ENCODE measurements at regions not wholly inside any gene's neighbourhood (a gene's known extent, or its start where the extent isn't known, plus 50 kb on each side); places are given as distances from the start of the nearest gene placed in this dataset.
"Not testable (repeated sequence)": the region's sequence is repeated elsewhere in the genome, so short reads cannot be mapped to it uniquely, and the experiment has no call there.

- no peaks in the 10 kb centered on the region for H3K27me3 ChIP-seq (ENCODE audit: low read depth, low read length)
- no peaks in the 10 kb centered on the region for H4K20me1 ChIP-seq (ENCODE audit: insufficient read depth, low read length)
- H3K4me1 ChIP-seq (ENCODE audit: low read length): no peaks in the 10 kb centered on the region
- no peaks in the 10 kb centered on the region for H3K36me3 ChIP-seq (replicated peaks; ENCODE audit: low read depth, low read length)
- H3K4me3 ChIP-seq (ENCODE audit: low read length): no peak overlapping the region
- no peak for TF ChIP-seq EZH2phosphoT487 (IDR thresholded peaks at IDR 0.05; ENCODE audit: low read depth)
- TF ChIP-seq CTCF (IDR thresholded peaks at IDR 0.05; ENCODE audit: low read depth, low read length): no peak
- no peak overlapping the region for H3K27ac ChIP-seq (ENCODE audit: low read length)
- no peaks in the 10 kb centered on the region for H3K79me2 ChIP-seq (ENCODE audit: low read length)
- H2AFZ ChIP-seq (ENCODE audit: low read depth, low read length): no peak overlapping the region
- no peaks in the 10 kb centered on the region for H3K9me3 ChIP-seq (ENCODE audit: insufficient read depth, low read length)
- H3K4me2 ChIP-seq (ENCODE audit: low read length): no peak overlapping the region
- no peak overlapping the region for H3K9ac ChIP-seq (ENCODE audit: low read length)
These were observed 163.7 kb downstream of the MANEA start for GRCh38 chr6:95741045-95741444.

GRCh38 chr6:95742767-95743289 lies 165.5 kb downstream of the MANEA start:
- Histone ChIP-seq H3K79me2 (ENCODE audit: low read length) (no peaks in the 10 kb centered on the region), H2AFZ (ENCODE audit: low read depth, low read length) (no peak overlapping the region), H3K4me1 (ENCODE audit: low read length) (no peaks in the 10 kb centered on the region), H3K27me3 (ENCODE audit: low read depth, low read length) (no peaks in the 10 kb centered on the region), H3K36me3 (replicated peaks; ENCODE audit: low read depth, low read length) (no peaks in the 10 kb centered on the region), H3K27ac (ENCODE audit: low read length) (no peak overlapping the region), H3K4me3 (ENCODE audit: low read length) (no peak overlapping the region), H3K9ac (ENCODE audit: low read length) (no peak overlapping the region), H3K9me3 (ENCODE audit: insufficient read depth, low read length) (no peaks in the 10 kb centered on the region), H3K4me2 (ENCODE audit: low read length) (no peak overlapping the region), H4K20me1 (ENCODE audit: insufficient read depth, low read length) (no peaks in the 10 kb centered on the region)
- TF ChIP-seq CTCF (IDR thresholded peaks at IDR 0.05; ENCODE audit: low read depth, low read length) (no peak), EZH2phosphoT487 (IDR thresholded peaks at IDR 0.05; ENCODE audit: low read depth) (no peak)

GRCh38 chr6:95743591-95743990 lies 166.3 kb downstream of the MANEA start:
- Histone ChIP-seq H3K36me3 (replicated peaks; ENCODE audit: low read depth, low read length) (no peaks in the 10 kb centered on the region), H3K4me2 (ENCODE audit: low read length) (no peak overlapping the region), H4K20me1 (ENCODE audit: insufficient read depth, low read length) (no peaks in the 10 kb centered on the region), H3K27me3 (ENCODE audit: low read depth, low read length) (no peaks in the 10 kb centered on the region), H2AFZ (ENCODE audit: low read depth, low read length) (no peak overlapping the region), H3K9ac (ENCODE audit: low read length) (no peak overlapping the region), H3K4me3 (ENCODE audit: low read length) (no peak overlapping the region), H3K27ac (ENCODE audit: low read length) (no peak overlapping the region), H3K79me2 (ENCODE audit: low read length) (no peaks in the 10 kb centered on the region), H3K4me1 (ENCODE audit: low read length) (no peaks in the 10 kb centered on the region), H3K9me3 (ENCODE audit: insufficient read depth, low read length) (no peaks in the 10 kb centered on the region)
- TF ChIP-seq CTCF (IDR thresholded peaks at IDR 0.05; ENCODE audit: low read depth, low read length) (no peak), EZH2phosphoT487 (IDR thresholded peaks at IDR 0.05; ENCODE audit: low read depth) (no peak)

- not testable (repeated sequence) for H3K4me1 ChIP-seq (ENCODE audit: low read length); H3K4me3 ChIP-seq (ENCODE audit: low read length); H4K20me1 ChIP-seq (ENCODE audit: insufficient read depth, low read length); H3K79me2 ChIP-seq (ENCODE audit: low read length); H3K27me3 ChIP-seq (ENCODE audit: low read depth, low read length); H3K9ac ChIP-seq (ENCODE audit: low read length); H3K9me3 ChIP-seq (ENCODE audit: insufficient read depth, low read length); H2AFZ ChIP-seq (ENCODE audit: low read depth, low read length); H3K27ac ChIP-seq (ENCODE audit: low read length); H3K36me3 ChIP-seq (replicated peaks; ENCODE audit: low read depth, low read length); H3K4me2 ChIP-seq (ENCODE audit: low read length)
These were observed 181.1 kb downstream of the MANEA start for GRCh38 chr6:95758236-95759069.

All from OCI-LY3 (cell line).